ENCODE measurements at regions not wholly inside any gene's neighbourhood (a gene's known extent, or its start where the extent isn't known, plus 50 kb on each side); places are given as distances from the start of the nearest gene placed in this dataset.

DNA sequence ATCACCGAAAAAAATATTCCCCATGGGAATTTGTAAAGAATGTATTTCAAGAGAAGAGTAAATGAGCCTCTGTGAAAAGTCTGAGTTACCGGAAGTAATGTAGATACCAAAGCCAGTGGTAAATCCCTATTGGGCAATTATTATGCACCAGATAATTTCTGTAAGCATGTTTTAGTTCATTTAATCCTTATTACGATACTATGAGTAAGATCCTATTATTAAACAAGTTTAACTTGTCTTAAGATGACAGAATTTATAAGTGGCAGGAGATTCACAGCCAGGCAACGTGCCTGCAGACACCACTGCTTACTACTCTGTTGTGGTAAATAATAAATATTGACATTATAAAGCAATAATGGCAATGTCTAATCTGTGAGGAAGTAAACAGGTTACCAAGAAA is 280.8 kb upstream of the RGPD4 start:
- H3K27me3 Mint-ChIP-seq (ENCODE audit: low read depth), result no peaks in the 10 kb centered on the region
- H3K9me3 Mint-ChIP-seq, result no peaks in the 10 kb centered on the region
- H3K4me1 Mint-ChIP-seq, result peaks cover 22% of the 10 kb centered on the region
- H3K27ac Mint-ChIP-seq, result no peak overlapping the region
- no peak overlapping the region for H3K4me3 Mint-ChIP-seq
- H3K36me3 Mint-ChIP-seq (ENCODE audit: low read depth), result no peaks in the 10 kb centered on the region
- TF ChIP-seq, protein P1, sequence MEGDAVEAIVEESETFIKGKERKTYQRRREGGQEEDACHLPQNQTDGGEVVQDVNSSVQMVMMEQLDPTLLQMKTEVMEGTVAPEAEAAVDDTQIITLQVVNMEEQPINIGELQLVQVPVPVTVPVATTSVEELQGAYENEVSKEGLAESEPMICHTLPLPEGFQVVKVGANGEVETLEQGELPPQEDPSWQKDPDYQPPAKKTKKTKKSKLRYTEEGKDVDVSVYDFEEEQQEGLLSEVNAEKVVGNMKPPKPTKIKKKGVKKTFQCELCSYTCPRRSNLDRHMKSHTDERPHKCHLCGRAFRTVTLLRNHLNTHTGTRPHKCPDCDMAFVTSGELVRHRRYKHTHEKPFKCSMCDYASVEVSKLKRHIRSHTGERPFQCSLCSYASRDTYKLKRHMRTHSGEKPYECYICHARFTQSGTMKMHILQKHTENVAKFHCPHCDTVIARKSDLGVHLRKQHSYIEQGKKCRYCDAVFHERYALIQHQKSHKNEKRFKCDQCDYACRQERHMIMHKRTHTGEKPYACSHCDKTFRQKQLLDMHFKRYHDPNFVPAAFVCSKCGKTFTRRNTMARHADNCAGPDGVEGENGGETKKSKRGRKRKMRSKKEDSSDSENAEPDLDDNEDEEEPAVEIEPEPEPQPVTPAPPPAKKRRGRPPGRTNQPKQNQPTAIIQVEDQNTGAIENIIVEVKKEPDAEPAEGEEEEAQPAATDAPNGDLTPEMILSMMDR (IDR thresholded peaks at IDR 0.05; ENCODE audit: unreplicated experiment in 3 of 3), result no peak

DNA sequence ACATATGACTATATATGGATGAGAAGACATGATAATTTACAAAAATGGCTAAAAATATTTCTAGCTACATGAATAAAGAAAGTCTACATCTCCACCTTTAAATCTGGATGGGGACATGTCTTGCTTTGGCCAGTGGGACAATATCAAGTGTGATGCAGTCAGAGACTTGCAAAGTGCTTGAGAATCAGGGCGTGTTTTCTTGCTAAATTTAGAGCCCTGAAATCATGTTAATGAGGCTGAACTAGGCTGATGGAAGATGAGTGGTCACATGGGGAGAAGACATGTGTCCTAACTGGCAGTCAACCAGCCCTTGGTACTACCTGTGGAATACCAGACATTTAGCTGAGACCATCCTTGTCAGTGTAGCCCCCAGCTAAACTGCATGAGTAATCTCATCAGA is 278.5 kb upstream of the RGPD4 start:
- Mint-ChIP-seq H3K4me1 (peaks cover 9% of the 10 kb centered on the region), H3K27ac (no peak overlapping the region), H3K36me3 (ENCODE audit: low read depth) (no peaks in the 10 kb centered on the region), H3K4me3 (no peak overlapping the region), H3K9me3 (no peaks in the 10 kb centered on the region), H3K27me3 (ENCODE audit: low read depth) (no peaks in the 10 kb centered on the region)
- TF ChIP-seq, protein P1 (IDR thresholded peaks at IDR 0.05; ENCODE audit: unreplicated experiment in 3 of 3), result no peak

DNA sequence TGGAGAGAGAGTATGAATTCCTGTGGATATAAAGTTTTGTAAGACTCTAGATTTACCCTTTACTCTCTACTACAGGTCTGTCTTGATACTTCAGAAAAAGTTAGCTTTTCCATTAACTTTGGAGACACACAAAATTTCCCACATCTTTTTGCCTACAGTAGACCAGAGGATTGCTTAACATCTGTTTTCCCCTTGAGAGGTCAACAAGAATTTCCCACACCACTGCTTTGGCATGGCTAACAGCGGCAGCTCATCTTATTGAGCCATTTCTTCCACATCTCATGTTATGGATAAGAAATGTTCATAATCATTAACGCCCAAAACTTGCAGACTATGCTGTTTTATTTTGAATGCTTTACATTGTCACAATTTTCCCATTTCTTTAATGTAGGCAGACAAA is 273.6 kb upstream of the RGPD4 start:
- TF ChIP-seq, protein P1 (IDR thresholded peaks at IDR 0.05; ENCODE audit: unreplicated experiment in 3 of 3), result no peak
- Mint-ChIP-seq H3K4me1 (peaks cover 11% of the 10 kb centered on the region), H3K4me3 (no peak overlapping the region), H3K27ac (peak overlapping the region in 1 of 3 experiments; percentile 33), H3K9me3 (peaks cover 23% of the 10 kb centered on the region), H3K27me3 (ENCODE audit: low read depth) (no peaks in the 10 kb centered on the region), H3K36me3 (ENCODE audit: low read depth) (peaks cover 7% of the 10 kb centered on the region)

DNA sequence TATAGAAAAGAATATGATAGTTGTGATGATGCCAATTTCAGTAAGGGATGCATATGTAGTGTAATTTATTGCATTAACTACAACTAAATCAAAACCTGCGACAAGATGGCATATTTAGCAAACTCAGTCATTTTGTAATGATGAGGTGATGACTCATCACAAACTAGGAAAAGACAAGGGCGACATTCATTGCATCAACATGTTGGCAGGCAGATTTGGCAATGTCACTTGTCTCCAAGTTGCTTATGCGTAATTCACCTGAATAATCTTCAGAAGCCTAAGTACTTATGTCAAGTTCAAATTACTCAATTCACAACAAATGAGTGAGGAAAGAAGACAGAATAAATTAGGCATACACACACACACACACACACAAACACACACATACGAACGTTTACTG is 273.2 kb upstream of the RGPD4 start:
- Mint-ChIP-seq H3K4me3 (no peak overlapping the region), H3K36me3 (ENCODE audit: low read depth) (peaks cover 7% of the 10 kb centered on the region), H3K27ac (peak overlapping the region in 1 of 3 experiments; percentile 33), H3K9me3 (peaks cover 23% of the 10 kb centered on the region), H3K4me1 (peaks cover 11% of the 10 kb centered on the region), H3K27me3 (ENCODE audit: low read depth) (no peaks in the 10 kb centered on the region)
- TF ChIP-seq, protein P1 (IDR thresholded peaks at IDR 0.05; ENCODE audit: unreplicated experiment in 3 of 3), result no peak

DNA sequence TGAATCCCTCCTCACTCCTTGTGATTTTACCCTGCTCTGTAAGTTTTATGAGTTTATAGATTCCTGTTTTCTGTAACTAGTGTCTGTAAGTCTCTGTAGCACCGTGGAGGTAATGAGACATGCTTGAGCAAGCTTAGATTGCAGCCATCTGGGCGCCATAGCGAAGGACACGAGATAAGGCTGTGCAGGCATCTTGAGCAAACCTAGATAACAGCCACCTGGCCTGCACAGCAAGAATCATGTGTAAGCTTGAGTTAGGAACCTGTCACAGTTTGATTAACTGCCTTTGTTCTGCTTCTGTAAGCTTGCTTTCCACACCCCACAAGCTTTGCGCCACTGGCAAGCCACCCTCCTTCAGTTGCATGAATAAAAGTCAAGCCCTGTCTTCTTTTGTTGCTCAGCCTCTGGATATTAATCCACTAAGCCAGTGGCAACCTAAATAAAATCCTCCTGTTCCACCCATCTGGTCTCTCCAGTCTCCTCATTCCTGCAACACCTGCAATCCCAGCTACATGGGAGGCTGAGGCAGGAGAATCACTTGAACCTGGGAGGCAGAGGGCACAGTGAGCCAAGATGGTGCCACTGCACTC is 270.6 kb upstream of the RGPD4 start:
- Mint-ChIP-seq H3K4me3 (no peak overlapping the region), H3K27me3 (ENCODE audit: low read depth) (no peaks in the 10 kb centered on the region), H3K36me3 (ENCODE audit: low read depth) (peaks cover 7% of the 10 kb centered on the region), H3K27ac (no peak overlapping the region), H3K4me1 (peaks cover 11% of the 10 kb centered on the region), H3K9me3 (peaks cover 28% of the 10 kb centered on the region)
- TF ChIP-seq, protein P1 (IDR thresholded peaks at IDR 0.05; ENCODE audit: unreplicated experiment in 3 of 3), result no peak

DNA sequence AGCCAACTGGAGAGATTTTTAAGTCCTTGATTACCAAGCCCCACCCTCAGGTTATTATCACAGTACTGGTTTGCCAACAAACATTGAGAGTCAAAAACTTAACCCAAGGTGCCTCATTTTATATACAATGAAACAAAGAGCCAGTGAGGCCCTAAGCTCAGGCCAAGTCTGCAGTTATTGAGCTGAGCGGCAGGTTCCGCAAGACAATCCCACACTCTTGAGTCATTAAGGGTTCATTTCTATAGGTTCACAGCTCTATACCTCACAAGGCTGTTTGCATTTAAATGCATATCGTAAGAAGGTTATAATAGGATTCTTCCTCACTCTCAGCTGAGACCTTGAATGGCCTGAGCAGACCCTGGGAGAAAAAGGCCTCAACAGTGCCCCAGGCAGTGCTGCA is 268.4 kb upstream of the RGPD4 start:
- TF ChIP-seq, protein P1 (IDR thresholded peaks at IDR 0.05; ENCODE audit: unreplicated experiment in 3 of 3), result no peak
- Mint-ChIP-seq H3K4me3 (no peak overlapping the region), H3K36me3 (ENCODE audit: low read depth) (peaks cover 7% of the 10 kb centered on the region), H3K27ac (no peak overlapping the region), H3K4me1 (peaks cover 8% of the 10 kb centered on the region), H3K9me3 (peaks cover 28% of the 10 kb centered on the region), H3K27me3 (ENCODE audit: low read depth) (no peaks in the 10 kb centered on the region)

Measured in nephron (organoid).